ENCODE measurements at regions not wholly inside any gene's neighbourhood (a gene's known extent, or its start where the extent isn't known, plus 50 kb on each side); places are given as distances from the start of the nearest gene placed in this dataset.

- CTCF ChIA-PET = no interaction called here
- TF ChIP-seq, protein P1, sequence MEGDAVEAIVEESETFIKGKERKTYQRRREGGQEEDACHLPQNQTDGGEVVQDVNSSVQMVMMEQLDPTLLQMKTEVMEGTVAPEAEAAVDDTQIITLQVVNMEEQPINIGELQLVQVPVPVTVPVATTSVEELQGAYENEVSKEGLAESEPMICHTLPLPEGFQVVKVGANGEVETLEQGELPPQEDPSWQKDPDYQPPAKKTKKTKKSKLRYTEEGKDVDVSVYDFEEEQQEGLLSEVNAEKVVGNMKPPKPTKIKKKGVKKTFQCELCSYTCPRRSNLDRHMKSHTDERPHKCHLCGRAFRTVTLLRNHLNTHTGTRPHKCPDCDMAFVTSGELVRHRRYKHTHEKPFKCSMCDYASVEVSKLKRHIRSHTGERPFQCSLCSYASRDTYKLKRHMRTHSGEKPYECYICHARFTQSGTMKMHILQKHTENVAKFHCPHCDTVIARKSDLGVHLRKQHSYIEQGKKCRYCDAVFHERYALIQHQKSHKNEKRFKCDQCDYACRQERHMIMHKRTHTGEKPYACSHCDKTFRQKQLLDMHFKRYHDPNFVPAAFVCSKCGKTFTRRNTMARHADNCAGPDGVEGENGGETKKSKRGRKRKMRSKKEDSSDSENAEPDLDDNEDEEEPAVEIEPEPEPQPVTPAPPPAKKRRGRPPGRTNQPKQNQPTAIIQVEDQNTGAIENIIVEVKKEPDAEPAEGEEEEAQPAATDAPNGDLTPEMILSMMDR (IDR thresholded peaks at IDR 0.05; ENCODE audit: low read depth, low read length) = no peak
- DNase-seq (ENCODE audit: low read depth, low spot score) = no peak
- H3K4me3 ChIP-seq (ENCODE audit: low read depth, low read length) = no peak overlapping the region
- H3K9me3 ChIP-seq (ENCODE audit: control insufficient read depth, insufficient read depth, low read length) = peaks cover 12% of the 10 kb centered on the region; the same call in 1 of the 2 replicates
- POLR2A ChIA-PET = no interaction called here
- H3K27ac ChIP-seq (ENCODE audit: low read depth, low read length) = no peak overlapping the region
- H3K27me3 ChIP-seq (ENCODE audit: control insufficient read depth, insufficient read depth, low read length) = no peaks in the 10 kb centered on the region
Measured at GRCh38 chr16:6841392-6841791, 491.3 kb upstream of the RBFOX1 start.

GRCh38 chr16:6837722-6838121 is 494.9 kb upstream of the RBFOX1 start:
- Histone ChIP-seq H3K4me3 (ENCODE audit: low read depth, low read length) (no peak overlapping the region), H3K9me3 (ENCODE audit: control insufficient read depth, insufficient read depth, low read length) (peaks cover 32% of the 10 kb centered on the region), H3K27ac (ENCODE audit: low read depth, low read length) (no peak overlapping the region), H3K27me3 (ENCODE audit: control insufficient read depth, insufficient read depth, low read length) (no peaks in the 10 kb centered on the region)
- ChIA-PET POLR2A (no interaction called here), CTCF (no interaction called here)
- DNase-seq (ENCODE audit: low read depth, low spot score) = no peak
- TF ChIP-seq, protein P1 (IDR thresholded peaks at IDR 0.05; ENCODE audit: low read depth, low read length) = no peak

DNA sequence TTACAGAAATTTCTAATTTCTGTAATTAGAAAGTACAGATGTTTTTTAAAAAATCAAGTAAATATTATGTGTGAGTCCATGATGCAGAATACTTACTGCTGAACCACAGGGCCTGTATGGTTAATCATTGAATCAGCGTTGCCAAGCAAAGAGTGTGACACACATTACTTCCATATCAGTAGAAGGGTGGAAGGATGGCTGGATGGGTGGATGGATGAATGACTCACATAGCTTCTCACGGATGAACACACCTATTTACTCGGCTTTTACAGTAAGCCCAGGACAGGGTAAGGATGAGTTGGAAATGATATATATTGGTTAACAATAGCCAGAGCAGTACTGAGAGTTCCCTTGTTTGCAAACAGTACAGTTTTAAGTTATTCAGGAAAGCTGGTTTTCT is 495.9 kb upstream of the RBFOX1 start:
- H3K27me3 ChIP-seq (ENCODE audit: control insufficient read depth, insufficient read depth, low read length) = no peaks in the 10 kb centered on the region
- H3K27ac ChIP-seq (ENCODE audit: low read depth, low read length) = no peak overlapping the region
- H3K4me3 ChIP-seq (ENCODE audit: low read depth, low read length) = no peak overlapping the region
- H3K9me3 ChIP-seq (ENCODE audit: control insufficient read depth, insufficient read depth, low read length) = peaks cover 32% of the 10 kb centered on the region
- TF ChIP-seq, protein P1 (IDR thresholded peaks at IDR 0.05; ENCODE audit: low read depth, low read length) = no peak
- ChIA-PET CTCF (no interaction called here), POLR2A (no interaction called here)
- DNase-seq (ENCODE audit: low read depth, low spot score) = no peak

DNA sequence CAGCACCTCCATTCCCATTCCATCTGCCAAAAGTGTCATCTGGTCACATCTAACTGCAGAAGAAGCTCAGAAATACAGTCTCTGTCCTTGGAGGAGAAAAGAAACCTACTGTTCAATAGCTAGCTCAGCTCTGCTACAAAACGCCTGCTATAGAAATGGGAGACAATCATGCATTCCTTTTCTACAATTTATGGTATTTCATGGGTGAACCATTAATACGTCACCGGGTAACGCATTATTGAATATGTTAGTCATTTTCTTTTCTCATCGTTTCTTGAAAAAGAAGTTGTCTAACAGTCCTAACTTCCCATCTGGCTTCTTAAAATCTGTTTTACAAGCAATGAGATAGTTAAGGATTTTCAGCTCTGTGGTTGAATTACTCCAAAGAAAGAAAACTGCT is 496.7 kb upstream of the RBFOX1 start:
- DNase-seq (ENCODE audit: low read depth, low spot score) = no peak
- Histone ChIP-seq H3K4me3 (ENCODE audit: low read depth, low read length) (no peak overlapping the region), H3K27me3 (ENCODE audit: control insufficient read depth, insufficient read depth, low read length) (no peaks in the 10 kb centered on the region), H3K9me3 (ENCODE audit: control insufficient read depth, insufficient read depth, low read length) (peaks cover 29% of the 10 kb centered on the region), H3K27ac (ENCODE audit: low read depth, low read length) (no peak overlapping the region)
- TF ChIP-seq, protein P1 (IDR thresholded peaks at IDR 0.05; ENCODE audit: low read depth, low read length) = no peak
- POLR2A ChIA-PET = no interaction called here
- CTCF ChIA-PET = no interaction called here

DNA sequence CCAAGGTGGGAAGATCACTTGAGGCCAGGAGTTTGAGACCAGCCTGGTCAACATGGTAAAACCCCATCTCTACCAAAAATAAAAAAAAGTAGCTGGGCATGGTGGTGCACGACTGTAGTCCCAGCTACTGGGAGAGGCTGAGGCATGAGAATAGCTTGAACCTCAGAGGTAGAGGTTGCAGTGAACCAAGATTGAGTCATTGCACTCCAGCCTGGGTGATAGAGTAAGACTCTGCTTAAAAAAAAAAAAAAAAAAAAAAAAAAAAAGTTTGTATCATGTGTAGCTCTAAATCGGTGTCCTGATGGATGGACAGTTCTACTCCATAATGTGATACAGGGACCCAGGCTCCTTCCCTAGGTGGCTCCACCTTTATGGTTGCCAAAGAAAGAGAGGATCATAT is 497.1 kb upstream of the RBFOX1 start:
- no peak for DNase-seq (ENCODE audit: low read depth, low spot score)
- TF ChIP-seq, protein P1 (IDR thresholded peaks at IDR 0.05; ENCODE audit: low read depth, low read length) = no peak
- peaks cover 29% of the 10 kb centered on the region for H3K9me3 ChIP-seq (ENCODE audit: control insufficient read depth, insufficient read depth, low read length)
- ChIA-PET POLR2A (no interaction called here), CTCF (no interaction called here)
- no peak overlapping the region for H3K27ac ChIP-seq (ENCODE audit: low read depth, low read length)
- H3K27me3 ChIP-seq (ENCODE audit: control insufficient read depth, insufficient read depth, low read length) = no peaks in the 10 kb centered on the region
- no peak overlapping the region for H3K4me3 ChIP-seq (ENCODE audit: low read depth, low read length)
